ENCODE measurements at regions not wholly inside any gene's neighbourhood (a gene's known extent, or its start where the extent isn't known, plus 50 kb on each side); places are given as distances from the start of the nearest gene placed in this dataset.
A peak's percentile ranks its signal among the peaks of the same experiment; 100 is the strongest.

DNA sequence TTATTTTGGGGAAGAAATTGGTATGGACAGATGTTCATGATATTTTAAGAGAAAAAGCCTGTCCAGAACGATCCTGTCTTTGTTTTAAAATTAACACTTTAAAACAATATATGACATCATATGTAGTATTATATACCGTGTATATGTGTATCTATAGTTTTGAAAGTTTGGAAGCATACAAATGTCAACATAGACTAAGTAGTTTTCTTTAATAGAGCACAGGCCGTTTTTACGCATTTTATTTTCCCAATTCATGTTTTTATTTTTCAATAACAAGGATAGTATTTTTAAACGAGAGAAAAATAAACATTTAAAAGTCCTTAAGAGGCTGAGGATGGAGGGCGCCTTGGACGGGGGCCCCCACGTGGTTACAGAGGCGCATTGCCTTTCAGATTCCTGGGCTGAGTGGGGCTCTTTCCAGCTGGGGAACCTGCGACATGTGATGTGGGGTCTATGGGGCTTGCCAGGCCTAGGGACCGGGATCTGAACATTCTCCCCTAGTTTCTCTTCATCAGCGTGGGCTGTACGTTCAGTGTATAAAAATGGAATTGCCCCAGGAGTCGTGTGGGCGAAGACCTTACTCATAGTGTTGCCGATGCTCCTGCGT lies 127.8 kb upstream of the ZNF746 start (continued):
- TF ChIP-seq, protein P1, sequence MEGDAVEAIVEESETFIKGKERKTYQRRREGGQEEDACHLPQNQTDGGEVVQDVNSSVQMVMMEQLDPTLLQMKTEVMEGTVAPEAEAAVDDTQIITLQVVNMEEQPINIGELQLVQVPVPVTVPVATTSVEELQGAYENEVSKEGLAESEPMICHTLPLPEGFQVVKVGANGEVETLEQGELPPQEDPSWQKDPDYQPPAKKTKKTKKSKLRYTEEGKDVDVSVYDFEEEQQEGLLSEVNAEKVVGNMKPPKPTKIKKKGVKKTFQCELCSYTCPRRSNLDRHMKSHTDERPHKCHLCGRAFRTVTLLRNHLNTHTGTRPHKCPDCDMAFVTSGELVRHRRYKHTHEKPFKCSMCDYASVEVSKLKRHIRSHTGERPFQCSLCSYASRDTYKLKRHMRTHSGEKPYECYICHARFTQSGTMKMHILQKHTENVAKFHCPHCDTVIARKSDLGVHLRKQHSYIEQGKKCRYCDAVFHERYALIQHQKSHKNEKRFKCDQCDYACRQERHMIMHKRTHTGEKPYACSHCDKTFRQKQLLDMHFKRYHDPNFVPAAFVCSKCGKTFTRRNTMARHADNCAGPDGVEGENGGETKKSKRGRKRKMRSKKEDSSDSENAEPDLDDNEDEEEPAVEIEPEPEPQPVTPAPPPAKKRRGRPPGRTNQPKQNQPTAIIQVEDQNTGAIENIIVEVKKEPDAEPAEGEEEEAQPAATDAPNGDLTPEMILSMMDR (IDR thresholded peaks at IDR 0.05) = peak; percentile 40; the same call in 1 of the 2 replicates
- TF ChIP-seq, protein P2, sequence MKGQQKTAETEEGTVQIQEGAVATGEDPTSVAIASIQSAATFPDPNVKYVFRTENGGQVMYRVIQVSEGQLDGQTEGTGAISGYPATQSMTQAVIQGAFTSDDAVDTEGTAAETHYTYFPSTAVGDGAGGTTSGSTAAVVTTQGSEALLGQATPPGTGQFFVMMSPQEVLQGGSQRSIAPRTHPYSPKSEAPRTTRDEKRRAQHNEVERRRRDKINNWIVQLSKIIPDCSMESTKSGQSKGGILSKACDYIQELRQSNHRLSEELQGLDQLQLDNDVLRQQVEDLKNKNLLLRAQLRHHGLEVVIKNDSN (CRISPR knock-in tag; IDR thresholded peaks at IDR 0.05) = peak; percentile 75; the same call in 1 of the 2 replicates
- no peak for TF ChIP-seq ELF4 (CRISPR knock-in tag; IDR thresholded peaks at IDR 0.05; ENCODE audit: low read depth)
- TF ChIP-seq, protein P3, sequence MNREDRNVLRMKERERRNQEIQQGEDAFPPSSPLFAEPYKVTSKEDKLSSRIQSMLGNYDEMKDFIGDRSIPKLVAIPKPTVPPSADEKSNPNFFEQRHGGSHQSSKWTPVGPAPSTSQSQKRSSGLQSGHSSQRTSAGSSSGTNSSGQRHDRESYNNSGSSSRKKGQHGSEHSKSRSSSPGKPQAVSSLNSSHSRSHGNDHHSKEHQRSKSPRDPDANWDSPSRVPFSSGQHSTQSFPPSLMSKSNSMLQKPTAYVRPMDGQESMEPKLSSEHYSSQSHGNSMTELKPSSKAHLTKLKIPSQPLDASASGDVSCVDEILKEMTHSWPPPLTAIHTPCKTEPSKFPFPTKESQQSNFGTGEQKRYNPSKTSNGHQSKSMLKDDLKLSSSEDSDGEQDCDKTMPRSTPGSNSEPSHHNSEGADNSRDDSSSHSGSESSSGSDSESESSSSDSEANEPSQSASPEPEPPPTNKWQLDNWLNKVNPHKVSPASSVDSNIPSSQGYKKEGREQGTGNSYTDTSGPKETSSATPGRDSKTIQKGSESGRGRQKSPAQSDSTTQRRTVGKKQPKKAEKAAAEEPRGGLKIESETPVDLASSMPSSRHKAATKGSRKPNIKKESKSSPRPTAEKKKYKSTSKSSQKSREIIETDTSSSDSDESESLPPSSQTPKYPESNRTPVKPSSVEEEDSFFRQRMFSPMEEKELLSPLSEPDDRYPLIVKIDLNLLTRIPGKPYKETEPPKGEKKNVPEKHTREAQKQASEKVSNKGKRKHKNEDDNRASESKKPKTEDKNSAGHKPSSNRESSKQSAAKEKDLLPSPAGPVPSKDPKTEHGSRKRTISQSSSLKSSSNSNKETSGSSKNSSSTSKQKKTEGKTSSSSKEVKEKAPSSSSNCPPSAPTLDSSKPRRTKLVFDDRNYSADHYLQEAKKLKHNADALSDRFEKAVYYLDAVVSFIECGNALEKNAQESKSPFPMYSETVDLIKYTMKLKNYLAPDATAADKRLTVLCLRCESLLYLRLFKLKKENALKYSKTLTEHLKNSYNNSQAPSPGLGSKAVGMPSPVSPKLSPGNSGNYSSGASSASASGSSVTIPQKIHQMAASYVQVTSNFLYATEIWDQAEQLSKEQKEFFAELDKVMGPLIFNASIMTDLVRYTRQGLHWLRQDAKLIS (CRISPR knock-in tag; IDR thresholded peaks at IDR 0.05; ENCODE audit: borderline replicate concordance) = no peak
- TF ChIP-seq, protein P4, sequence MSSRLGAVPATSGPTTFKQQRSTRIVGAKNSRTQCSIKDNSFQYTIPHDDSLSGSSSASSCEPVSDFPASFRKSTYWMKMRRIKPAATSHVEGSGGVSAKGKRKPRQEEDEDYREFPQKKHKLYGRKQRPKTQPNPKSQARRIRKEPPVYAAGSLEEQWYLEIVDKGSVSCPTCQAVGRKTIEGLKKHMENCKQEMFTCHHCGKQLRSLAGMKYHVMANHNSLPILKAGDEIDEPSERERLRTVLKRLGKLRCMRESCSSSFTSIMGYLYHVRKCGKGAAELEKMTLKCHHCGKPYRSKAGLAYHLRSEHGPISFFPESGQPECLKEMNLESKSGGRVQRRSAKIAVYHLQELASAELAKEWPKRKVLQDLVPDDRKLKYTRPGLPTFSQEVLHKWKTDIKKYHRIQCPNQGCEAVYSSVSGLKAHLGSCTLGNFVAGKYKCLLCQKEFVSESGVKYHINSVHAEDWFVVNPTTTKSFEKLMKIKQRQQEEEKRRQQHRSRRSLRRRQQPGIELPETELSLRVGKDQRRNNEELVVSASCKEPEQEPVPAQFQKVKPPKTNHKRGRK (CRISPR knock-in tag; IDR thresholded peaks at IDR 0.05; ENCODE audit: borderline replicate concordance) = no peak
- no peak for TF ChIP-seq GRHL2 (CRISPR knock-in tag; IDR thresholded peaks at IDR 0.05; ENCODE audit: insufficient replicate concordance, severe bottlenecking)
- TF ChIP-seq, protein P5, sequence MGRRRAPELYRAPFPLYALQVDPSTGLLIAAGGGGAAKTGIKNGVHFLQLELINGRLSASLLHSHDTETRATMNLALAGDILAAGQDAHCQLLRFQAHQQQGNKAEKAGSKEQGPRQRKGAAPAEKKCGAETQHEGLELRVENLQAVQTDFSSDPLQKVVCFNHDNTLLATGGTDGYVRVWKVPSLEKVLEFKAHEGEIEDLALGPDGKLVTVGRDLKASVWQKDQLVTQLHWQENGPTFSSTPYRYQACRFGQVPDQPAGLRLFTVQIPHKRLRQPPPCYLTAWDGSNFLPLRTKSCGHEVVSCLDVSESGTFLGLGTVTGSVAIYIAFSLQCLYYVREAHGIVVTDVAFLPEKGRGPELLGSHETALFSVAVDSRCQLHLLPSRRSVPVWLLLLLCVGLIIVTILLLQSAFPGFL (CRISPR knock-in tag; IDR thresholded peaks at IDR 0.05; ENCODE audit: borderline replicate concordance) = no peak
- no peak for TF ChIP-seq OVOL2 (CRISPR knock-in tag; IDR thresholded peaks at IDR 0.05; ENCODE audit: borderline replicate concordance)

DNA sequence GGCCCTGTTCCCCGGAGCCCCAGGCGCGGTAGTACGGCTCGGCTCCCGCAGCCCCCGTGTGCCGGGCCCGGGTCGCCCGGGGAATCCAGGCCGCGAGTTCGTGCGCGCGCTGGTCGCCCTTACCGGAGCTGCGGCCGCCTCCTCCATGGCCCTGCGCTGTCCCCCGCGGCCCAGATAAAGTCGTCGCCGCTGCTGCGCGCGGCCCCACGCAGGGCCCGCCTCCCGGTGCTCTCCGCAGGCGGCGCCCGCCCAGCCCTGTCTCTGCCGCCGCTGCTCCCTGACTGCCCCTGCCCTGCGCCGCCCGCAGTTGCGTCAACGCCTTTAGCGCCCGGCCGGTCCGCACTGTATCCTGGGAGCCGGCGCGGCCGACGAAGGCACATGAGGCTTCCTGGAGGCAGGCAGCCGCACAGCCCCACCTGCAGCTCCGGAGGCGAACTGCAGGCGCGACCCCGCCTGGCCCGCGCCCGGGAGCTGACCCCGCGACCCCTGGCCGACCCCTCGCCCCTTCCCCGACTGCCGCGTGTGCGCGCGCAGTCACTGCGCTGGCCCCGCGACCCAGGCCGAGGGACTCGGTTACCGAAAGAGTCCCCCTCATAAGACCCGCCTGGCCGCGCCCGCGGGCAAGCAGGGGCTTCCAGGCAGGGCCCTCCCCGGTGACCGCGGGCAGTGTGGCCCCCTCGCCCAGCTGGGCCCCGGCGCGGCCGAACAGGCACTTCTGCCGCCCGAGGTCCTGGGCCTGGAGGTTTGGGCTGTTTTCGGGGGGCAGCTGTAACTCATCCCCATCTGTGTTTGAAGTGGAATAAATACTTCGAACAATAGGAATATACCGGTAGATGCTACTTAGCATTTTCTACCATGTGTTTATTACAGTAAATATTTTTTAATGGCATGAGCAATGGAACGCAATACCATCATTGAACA lies 127.1 kb upstream of the ZNF746 start:
- Mint-ChIP-seq H3K4me1 (peaks cover 24% of the 10 kb centered on the region), H3K27me3 (ENCODE audit: low read depth) (peaks cover 14% of the 10 kb centered on the region), H3K9me3 (no peaks in the 10 kb centered on the region), H3K36me3 (peaks cover 17% of the 10 kb centered on the region), H3K27ac (no peak overlapping the region), H3K4me3 (peak overlapping the region; percentile 76)
- ChIA-PET POLR2A (interaction anchor here (0.7 to 1.0 kb wide), 2 partner anchors 26 to 38 kb away, joined by 4 to 5 read pairs; no protein-coding TSS in a partner anchor), CTCF (interaction anchor here (0.6 to 4.6 kb wide), 36 partner anchors 11 to 340 kb away, joined by 3 to 55 read pairs (median 4); partner anchors contain the start of genes ZNF467 and ZNF777)
- ATAC-seq (peak; percentile 91), DNase-seq (ENCODE audit: low spot score) (peak; percentile 94)
- TF ChIP-seq, protein P6, sequence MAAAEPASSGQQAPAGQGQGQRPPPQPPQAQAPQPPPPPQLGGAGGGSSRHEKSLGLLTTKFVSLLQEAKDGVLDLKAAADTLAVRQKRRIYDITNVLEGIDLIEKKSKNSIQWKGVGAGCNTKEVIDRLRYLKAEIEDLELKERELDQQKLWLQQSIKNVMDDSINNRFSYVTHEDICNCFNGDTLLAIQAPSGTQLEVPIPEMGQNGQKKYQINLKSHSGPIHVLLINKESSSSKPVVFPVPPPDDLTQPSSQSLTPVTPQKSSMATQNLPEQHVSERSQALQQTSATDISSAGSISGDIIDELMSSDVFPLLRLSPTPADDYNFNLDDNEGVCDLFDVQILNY (CRISPR knock-in tag; IDR thresholded peaks at IDR 0.05) = peak; percentile 78
- TF ChIP-seq TEAD4 (CRISPR knock-in tag; IDR thresholded peaks at IDR 0.05) (0 out of 2 replicates have a peak, but pooled peaks have one; percentile 18), EMX1 (CRISPR knock-in tag; IDR thresholded peaks at IDR 0.05) (0 out of 2 replicates have a peak, but pooled peaks have one; percentile 53), NFE2L1 (CRISPR knock-in tag; IDR thresholded peaks at IDR 0.05) (no peak; the same call in 1 of the 2 replicates)
- TF ChIP-seq, protein P1 (IDR thresholded peaks at IDR 0.05) = peak; percentile 85
- TF ChIP-seq, protein P7, sequence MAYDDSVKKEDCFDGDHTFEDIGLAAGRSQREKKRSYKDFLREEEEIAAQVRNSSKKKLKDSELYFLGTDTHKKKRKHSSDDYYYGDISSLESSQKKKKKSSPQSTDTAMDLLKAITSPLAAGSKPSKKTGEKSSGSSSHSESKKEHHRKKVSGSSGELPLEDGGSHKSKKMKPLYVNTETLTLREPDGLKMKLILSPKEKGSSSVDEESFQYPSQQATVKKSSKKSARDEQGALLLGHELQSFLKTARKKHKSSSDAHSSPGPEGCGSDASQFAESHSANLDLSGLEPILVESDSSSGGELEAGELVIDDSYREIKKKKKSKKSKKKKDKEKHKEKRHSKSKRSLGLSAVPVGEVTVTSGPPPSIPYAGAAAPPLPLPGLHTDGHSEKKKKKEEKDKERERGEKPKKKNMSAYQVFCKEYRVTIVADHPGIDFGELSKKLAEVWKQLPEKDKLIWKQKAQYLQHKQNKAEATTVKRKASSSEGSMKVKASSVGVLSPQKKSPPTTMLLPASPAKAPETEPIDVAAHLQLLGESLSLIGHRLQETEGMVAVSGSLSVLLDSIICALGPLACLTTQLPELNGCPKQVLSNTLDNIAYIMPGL (CRISPR knock-in tag; IDR thresholded peaks at IDR 0.05) = peak; percentile 94
- TF ChIP-seq, protein P8, sequence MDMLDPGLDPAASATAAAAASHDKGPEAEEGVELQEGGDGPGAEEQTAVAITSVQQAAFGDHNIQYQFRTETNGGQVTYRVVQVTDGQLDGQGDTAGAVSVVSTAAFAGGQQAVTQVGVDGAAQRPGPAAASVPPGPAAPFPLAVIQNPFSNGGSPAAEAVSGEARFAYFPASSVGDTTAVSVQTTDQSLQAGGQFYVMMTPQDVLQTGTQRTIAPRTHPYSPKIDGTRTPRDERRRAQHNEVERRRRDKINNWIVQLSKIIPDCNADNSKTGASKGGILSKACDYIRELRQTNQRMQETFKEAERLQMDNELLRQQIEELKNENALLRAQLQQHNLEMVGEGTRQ (CRISPR knock-in tag; IDR thresholded peaks at IDR 0.05) = peak; percentile 70
